GM23338 (cell line): ENCODE measurements at regions not wholly inside any gene's neighbourhood (a gene's known extent, or its start where the extent isn't known, plus 50 kb on each side); places are given as distances from the start of the nearest gene placed in this dataset.

Experiments
- ATAC-seq: fragments of 200-7000 bp; cut with Tn5 transposase; 3 replicates; pipeline ENCODE4 v1.9.1; 2020
- DNase-seq: peaks from one replicate; pipeline ENCODE4 v3.0.0-alpha.2; 2015; ENCODE audit warnings: low spot score
- H2AFZ ChIP-seq: fragments of 200-600 bp; sonication (generic); 2 replicates; pipeline ENCODE4 v1.8.0; 2016; ENCODE audit warnings: antibody characterized with exemption, mild to moderate bottlenecking, moderate library complexity
- H3F3A ChIP-seq: fragments of 200-600 bp; sonication (generic); replicated peaks from 2 replicates; pipeline ENCODE4 v1.8.0; 2017; ENCODE audit warnings: antibody characterized with exemption, mixed run types, low read depth
- H3K27ac ChIP-seq: fragments of 200-600 bp; sonication (generic); 2 replicates; pipeline ENCODE4 v1.6.1; 2016; ENCODE audit warnings: low read depth
- H3K27me3 ChIP-seq: fragments of 200-600 bp; sonication (generic); 2 replicates; pipeline ENCODE4 v1.8.0; 2016; ENCODE audit warnings: mild to moderate bottlenecking, mixed run types, moderate library complexity; ENCODE audit not compliant: insufficient read depth
- H3K36me3 ChIP-seq: fragments of 200-600 bp; sonication (generic); 2 replicates; pipeline ENCODE4 v1.8.0; 2016; ENCODE audit warnings: mild to moderate bottlenecking; ENCODE audit not compliant: insufficient read depth
- H3K4me1 ChIP-seq: fragments of 200-600 bp; sonication (generic); 2 replicates; pipeline ENCODE4 v1.8.0; 2016; ENCODE audit warnings: mild to moderate bottlenecking, moderate library complexity; ENCODE audit not compliant: insufficient read depth
- H3K4me2 ChIP-seq: fragments of 200-600 bp; sonication (generic); 2 replicates; pipeline ENCODE4 v1.7.1; 2017; ENCODE audit warnings: mixed run types
- H3K4me3 ChIP-seq: fragments of 200-600 bp; sonication (generic); 2 replicates; pipeline ENCODE4 v1.6.1; 2016; ENCODE audit warnings: mixed run types
- H3K79me2 ChIP-seq: fragments of 200-600 bp; sonication (generic); replicated peaks from 2 replicates; pipeline ENCODE4 v1.8.0; 2017; ENCODE audit warnings: mild to moderate bottlenecking; ENCODE audit not compliant: insufficient read depth
- H3K9me2 ChIP-seq: fragments of 200-600 bp; sonication (generic); 2 replicates; pipeline ENCODE4 v1.8.0; 2017; ENCODE audit not compliant: insufficient read depth
- H4K20me1 ChIP-seq: fragments of 200-600 bp; sonication (generic); replicated peaks from 2 replicates; pipeline ENCODE4 v1.8.0; 2017; ENCODE audit warnings: mild to moderate bottlenecking; ENCODE audit not compliant: insufficient read depth
- H3K27ac Mint-ChIP-seq: 2 replicates; pipeline ENCODE4 v1.8.0; 2020; ENCODE audit warnings: inconsistent platforms, mild to moderate bottlenecking, moderate library complexity, mixed read lengths
- H3K27me3 Mint-ChIP-seq: 3 replicates; pipeline ENCODE4 v1.8.0; 2022; ENCODE audit warnings: low read depth, mild to moderate bottlenecking, moderate library complexity, mixed read lengths, inconsistent platforms; ENCODE audit not compliant: insufficient read depth, poor library complexity
- H3K36me3 Mint-ChIP-seq: 3 replicates; pipeline ENCODE4 v1.8.0; 2021; ENCODE audit warnings: low read depth, mild to moderate bottlenecking, inconsistent platforms, moderate library complexity, mixed read lengths
- H3K4me1 Mint-ChIP-seq: 3 replicates; pipeline ENCODE4 v1.8.0; 2020; ENCODE audit warnings: mild to moderate bottlenecking, inconsistent platforms, mixed read lengths
- H3K4me3 Mint-ChIP-seq: 3 replicates; pipeline ENCODE4 v1.8.0; 2021; ENCODE audit warnings: moderate library complexity, mild to moderate bottlenecking, inconsistent platforms, mixed read lengths
- H3K9me3 Mint-ChIP-seq: 3 replicates; pipeline ENCODE4 v1.8.0; 2020; ENCODE audit warnings: moderate library complexity, mild to moderate bottlenecking, inconsistent platforms, mixed read lengths
- CREB1 ChIP-seq: fragments of 250-450 bp; sonication (Bioruptor Pico); IDR thresholded peaks from 2 replicates; pipeline ENCODE4 v1.5.0; 2020; ENCODE audit warnings: low read depth, mild to moderate bottlenecking, moderate library complexity
- CTCF ChIP-seq, 2 experiments: fragments of 200-600 bp in 1 of 2; sonication (generic) in 1 of 2; conservative IDR thresholded peaks; 2 replicates each; pipeline versions ENCODE4 v1.5.1 to v1.6.1; 2016 to 2017; ENCODE audit warnings: antibody characterized with exemption in 2 of 2, low read depth in 2 of 2, mild to moderate bottlenecking in 2 of 2, moderate library complexity in 1 of 2
- EZH2 ChIP-seq: fragments of 200-600 bp; sonication (generic); IDR thresholded peaks from one replicate; pipeline ENCODE4 v1.8.0; 2017; ENCODE audit warnings: antibody characterized with exemption, mild to moderate bottlenecking, low read depth; ENCODE audit not compliant: unreplicated experiment
- EZH2phosphoT487 ChIP-seq: fragments of 200-600 bp; sonication (generic); IDR thresholded peaks from one replicate; pipeline ENCODE4 v1.8.1; 2018; ENCODE audit warnings: antibody characterized with exemption; ENCODE audit not compliant: unreplicated experiment
- JUNB ChIP-seq: IDR thresholded peaks from one replicate; pipeline ENCODE4 v1.6.1; 2016; ENCODE audit warnings: antibody characterized with exemption; ENCODE audit not compliant: unreplicated experiment
- NANOG ChIP-seq: IDR thresholded peaks from 2 replicates; pipeline ENCODE4 v1.6.1; 2016; ENCODE audit warnings: antibody characterized with exemption, borderline replicate concordance
- POLR2AphosphoS5 ChIP-seq: IDR thresholded peaks from 2 replicates; pipeline ENCODE4 v1.6.1; 2016; ENCODE audit warnings: antibody characterized with exemption, low read depth
- STAT1 ChIP-seq: IDR thresholded peaks from one replicate; pipeline ENCODE4 v1.6.1; 2016; ENCODE audit warnings: antibody characterized with exemption; ENCODE audit not compliant: unreplicated experiment
- ZNF114 ChIP-seq: fragments of 250-450 bp; sonication (Bioruptor Pico); IDR thresholded peaks from 2 replicates; pipeline ENCODE4 v1.5.0; 2020; ENCODE audit warnings: mild to moderate bottlenecking, moderate library complexity
- ZNF331 ChIP-seq: fragments of 250-450 bp; sonication (Bioruptor Pico); IDR thresholded peaks from 2 replicates; pipeline ENCODE4 v1.5.0; 2020; ENCODE audit warnings: low read depth, mild to moderate bottlenecking, moderate library complexity
- ZNF462 ChIP-seq: fragments of 250-450 bp; sonication (Bioruptor Pico); IDR thresholded peaks from 2 replicates; pipeline ENCODE4 v1.5.0; 2020; ENCODE audit warnings: mild to moderate bottlenecking, moderate library complexity

GRCh38 chr9:68595868-68596267 lies 55.2 kb upstream of the TMEM252 start (continued):
- no peak for TF ChIP-seq ZNF462 (CRISPR knock-in tag)

GRCh38 chr9:68597362-68597997 lies 56.8 kb upstream of the TMEM252 start:
- Mint-ChIP-seq H3K36me3 (0 out of 3 replicates have a peak, but pooled peaks cover 2% of the 10 kb centered on the region), H3K27me3 (no peaks in the 10 kb centered on the region), H3K4me1 (0 out of 3 replicates have a peak, but pooled peaks cover 2% of the 10 kb centered on the region)
- TF ChIP-seq EZH2 (no peak), STAT1 (no peak), CREB1 (no peak), ZNF331 (no peak), CTCF (conservative IDR thresholded peaks at IDR 0.05; ENCODE audit: low read depth in 2 of 2) (no peak), NANOG (no peak), EZH2phosphoT487 (no peak), ZNF114 (CRISPR knock-in tag) (no peak), POLR2AphosphoS5 (no peak), JUNB (no peak)

More at GRCh38 chr9:68597362-68597997, 56.8 kb upstream of the TMEM252 start:
- no peak overlapping the region for H3K27ac ChIP-seq
- H4K20me1 ChIP-seq: no peaks in the 10 kb centered on the region
- peaks cover 15% of the 10 kb centered on the region for H3K9me3 Mint-ChIP-seq
- no peaks in the 10 kb centered on the region for H3K27me3 ChIP-seq
- H3K27ac Mint-ChIP-seq: no peak overlapping the region
- H3K4me3 Mint-ChIP-seq: no peak overlapping the region
- ATAC-seq (no peak), DNase-seq (no peak)
- H3K4me2 ChIP-seq: no peak overlapping the region
- H3K4me3 ChIP-seq: no peak overlapping the region
- no peaks in the 10 kb centered on the region for H3K4me1 ChIP-seq
- no peaks in the 10 kb centered on the region for H3K36me3 ChIP-seq
- H3K9me2 ChIP-seq: peaks cover 11% of the 10 kb centered on the region; the same call in 1 of the 2 replicates
- no peaks in the 10 kb centered on the region for H3F3A ChIP-seq
- no peak overlapping the region for H2AFZ ChIP-seq
- no peaks in the 10 kb centered on the region for H3K79me2 ChIP-seq
